H9 (cell line): ENCODE measurements at regions not wholly inside any gene's neighbourhood (a gene's known extent, or its start where the extent isn't known, plus 50 kb on each side); places are given as distances from the start of the nearest gene placed in this dataset.

Experiments
- DNase-seq: peaks from one replicate; pipeline ENCODE4 v3.0.0-alpha.2; 2017
- H2AFZ ChIP-seq: one replicate; pipeline ENCODE4 v1.6.1; 2013; ENCODE audit warnings: mild to moderate bottlenecking, low read length, control low read depth, moderate library complexity
- H2AK5ac ChIP-seq: 2 replicates; pipeline ENCODE4 v1.6.1; 2013; ENCODE audit warnings: low read length, control low read depth, mixed read lengths; ENCODE audit not compliant: insufficient read length
- H2BK120ac ChIP-seq: one replicate; pipeline ENCODE4 v1.6.1; 2013; ENCODE audit warnings: low read depth, mild to moderate bottlenecking, low read length, control low read depth, inconsistent platforms; ENCODE audit not compliant: poor library complexity, severe bottlenecking
- H2BK12ac ChIP-seq: 2 replicates; pipeline ENCODE4 v1.6.1; 2013; ENCODE audit warnings: low read length, control low read depth, mixed read lengths, low read depth; ENCODE audit not compliant: insufficient read length
- H2BK15ac ChIP-seq: 2 replicates; pipeline ENCODE4 v1.6.1; 2013; ENCODE audit warnings: low read depth, low read length, control low read depth
- H2BK20ac ChIP-seq: one replicate; pipeline ENCODE4 v1.6.1; 2013; ENCODE audit warnings: low read depth, mild to moderate bottlenecking, low read length, control low read depth, inconsistent platforms; ENCODE audit not compliant: poor library complexity, severe bottlenecking
- H2BK5ac ChIP-seq: 2 replicates; pipeline ENCODE4 v1.6.1; 2013; ENCODE audit warnings: low read length, control low read depth, mixed read lengths; ENCODE audit not compliant: insufficient read length
- H3K14ac ChIP-seq: 2 replicates; pipeline ENCODE4 v1.6.1; 2013; ENCODE audit warnings: low read length, control low read depth; ENCODE audit not compliant: insufficient read depth
- H3K18ac ChIP-seq: 2 replicates; pipeline ENCODE4 v1.6.1; 2013; ENCODE audit warnings: low read depth, mild to moderate bottlenecking, mixed read lengths, low read length, control low read depth; ENCODE audit not compliant: insufficient read length
- H3K23ac ChIP-seq: 2 replicates; pipeline ENCODE4 v1.6.1; 2013; ENCODE audit warnings: low read length, control low read depth, mixed read lengths, low read depth; ENCODE audit not compliant: insufficient read length
- H3K23me2 ChIP-seq: 2 replicates; pipeline ENCODE4 v1.6.1; 2013; ENCODE audit warnings: low read depth, mild to moderate bottlenecking, mixed read lengths, low read length, control low read depth; ENCODE audit not compliant: insufficient read length, poor library complexity, severe bottlenecking
- H3K27ac ChIP-seq: 2 replicates; pipeline ENCODE4 v1.5.1; 2013; ENCODE audit warnings: low read length, control low read depth, mixed read lengths, low read depth; ENCODE audit not compliant: insufficient read length
- H3K27me3 ChIP-seq: 2 replicates; pipeline ENCODE4 v1.6.1; 2013; ENCODE audit warnings: low read length, control low read depth, inconsistent platforms; ENCODE audit not compliant: insufficient read depth
- H3K4ac ChIP-seq: 2 replicates; pipeline ENCODE4 v1.6.1; 2013; ENCODE audit warnings: low read depth, mild to moderate bottlenecking, control low read depth, inconsistent platforms, low read length, moderate library complexity
- H3K4me1 ChIP-seq: 2 replicates; pipeline ENCODE4 v1.6.1; 2013; ENCODE audit warnings: low read length, control low read depth, inconsistent platforms; ENCODE audit not compliant: insufficient read depth
- H3K4me2 ChIP-seq: 2 replicates; pipeline ENCODE4 v1.6.1; 2013; ENCODE audit warnings: low read length, control low read depth, mixed read lengths; ENCODE audit not compliant: insufficient read length, insufficient read depth
- H3K56ac ChIP-seq: 2 replicates; pipeline ENCODE4 v1.6.1; 2013; ENCODE audit warnings: low read depth, mild to moderate bottlenecking, mixed read lengths, low read length, control low read depth; ENCODE audit not compliant: insufficient read length
- H3K79me1 ChIP-seq: 2 replicates; pipeline ENCODE4 v1.6.1; 2013; ENCODE audit warnings: low read depth, mild to moderate bottlenecking, moderate library complexity, low read length, control low read depth, inconsistent platforms; ENCODE audit not compliant: insufficient read depth, poor library complexity, severe bottlenecking
- H3K79me2 ChIP-seq: 2 replicates; pipeline ENCODE4 v1.6.1; 2013; ENCODE audit warnings: low read length, control low read depth, inconsistent platforms; ENCODE audit not compliant: insufficient read depth
- H3K9ac ChIP-seq: 2 replicates; pipeline ENCODE4 v1.6.1; 2013; ENCODE audit warnings: low read length, control low read depth, mixed read lengths; ENCODE audit not compliant: insufficient read length; ENCODE audit errors: extremely low read depth
- H3K9me3 ChIP-seq: one replicate; pipeline ENCODE4 v1.6.1; 2013; ENCODE audit warnings: low read depth, low read length, inconsistent platforms; ENCODE audit not compliant: control insufficient read depth
- H3T11ph ChIP-seq: one replicate; pipeline ENCODE4 v1.6.1; 2013; ENCODE audit warnings: mild to moderate bottlenecking, low read length, control low read depth, inconsistent platforms
- H4K20me1 ChIP-seq: one replicate; pipeline ENCODE4 v1.6.1; 2013; ENCODE audit not compliant: control insufficient read depth, insufficient read length, insufficient read depth
- H4K5ac ChIP-seq: 2 replicates; pipeline ENCODE4 v1.6.1; 2013; ENCODE audit warnings: low read depth, mild to moderate bottlenecking, mixed read lengths, low read length, control low read depth; ENCODE audit not compliant: insufficient read length
- H4K8ac ChIP-seq: replicated peaks from 2 replicates; pipeline ENCODE4 v1.6.1; 2013; ENCODE audit warnings: low read length, control low read depth, mixed read lengths, low read depth; ENCODE audit not compliant: insufficient read length
- H4K91ac ChIP-seq: 2 replicates; pipeline ENCODE4 v1.6.1; 2013; ENCODE audit warnings: low read depth, mild to moderate bottlenecking, moderate library complexity, mixed read lengths, low read length, control low read depth; ENCODE audit not compliant: insufficient read length
- H3K27ac Mint-ChIP-seq, 3 experiments: 2 replicates in 2 of 3; 3 replicates in 1 of 3; pipeline ENCODE4 v1.8.0; 2020 to 2021; ENCODE audit warnings: mixed read lengths in 3 of 3, mild to moderate bottlenecking in 1 of 3, moderate library complexity in 1 of 3
- H3K27me3 Mint-ChIP-seq: 2 replicates; pipeline ENCODE4 v1.8.0; 2021; ENCODE audit warnings: low read depth, mild to moderate bottlenecking, moderate library complexity, mixed read lengths
- H3K36me3 Mint-ChIP-seq, 3 experiments: 2 replicates in 2 of 3; 3 replicates in 1 of 3; pipeline ENCODE4 v1.8.0; 2020 to 2021; ENCODE audit warnings: low read depth in 3 of 3, mixed read lengths in 3 of 3; ENCODE audit not compliant: insufficient read depth in 1 of 3
- H3K4me1 Mint-ChIP-seq, 2 experiments: 2 replicates each; pipeline ENCODE4 v1.8.0; 2020; ENCODE audit warnings: mixed read lengths in 2 of 2
- H3K4me3 Mint-ChIP-seq, 2 experiments: 2 replicates in 1 of 2; 3 replicates in 1 of 2; pipeline ENCODE4 v1.8.0; 2020 to 2021; ENCODE audit warnings: mild to moderate bottlenecking in 2 of 2, mixed read lengths in 2 of 2, moderate library complexity in 1 of 2
- H3K9me3 Mint-ChIP-seq, 2 experiments: 2 replicates in 1 of 2; 3 replicates in 1 of 2; pipeline ENCODE4 v1.8.0; 2020; ENCODE audit warnings: mild to moderate bottlenecking in 2 of 2, mixed read lengths in 2 of 2, moderate library complexity in 1 of 2
- WGBS: extraction: QIAGEN DNeasy Blood & Tissue Kit; methylation state at CpG from one replicate; pipeline ENCODE4 v1.1.7; 2013; ENCODE audit warnings: missing lambda C conversion rate, low lambda C conversion rate, mixed read lengths; ENCODE audit not compliant: insufficient read length; ENCODE audit errors: extremely low coverage; 5-methylcytosine and 5-hydroxymethylcytosine counted together
- TF ChIP-seq, protein P1 (sequence below): fragments of 200-600 bp; sonication (generic); conservative IDR thresholded peaks from 3 replicates; pipeline ENCODE4 v1.8.0; 2021; ENCODE audit warnings: antibody characterized with exemption, mild to moderate bottlenecking

DNA sequence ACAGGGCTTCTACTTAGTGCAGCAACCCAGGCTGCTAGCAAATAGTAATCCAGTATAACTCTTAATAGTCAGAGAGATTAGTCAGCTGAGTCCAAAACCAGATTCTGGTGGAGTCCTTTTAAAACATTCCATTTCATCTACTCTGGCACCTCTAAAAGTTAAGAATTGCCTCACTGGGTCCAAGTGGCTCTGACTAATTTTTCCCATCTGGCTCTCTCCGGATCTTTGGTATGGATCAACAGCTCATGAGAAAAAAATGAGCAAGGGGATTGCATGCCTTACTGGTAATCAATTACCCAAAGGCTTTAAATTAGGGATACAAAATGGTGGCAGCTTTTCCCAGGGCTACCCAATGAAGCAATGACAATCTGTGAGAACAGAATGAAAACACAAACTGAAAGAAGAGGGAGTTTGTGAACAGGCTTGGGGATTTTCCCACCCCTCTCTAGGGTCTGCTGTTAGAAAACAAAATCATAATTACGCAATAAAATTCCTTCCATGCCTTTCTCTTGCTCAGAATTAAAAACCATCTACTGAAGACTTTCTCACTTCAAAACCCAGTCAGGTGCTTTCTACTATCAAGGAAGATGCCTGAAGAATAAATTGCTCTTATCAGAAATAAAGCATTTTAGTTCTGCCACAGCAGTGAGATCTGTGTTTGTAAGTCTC is 84.6 kb upstream of the PMFBP1 start:
- Histone ChIP-seq H3K23me2 (no peaks in the 10 kb centered on the region), H2BK120ac (no peak overlapping the region), H4K5ac (no peak overlapping the region), H3K4me2 (no peak overlapping the region), H3K23ac (no peak overlapping the region), H3K79me2 (no peaks in the 10 kb centered on the region), H3K9ac (no peak overlapping the region), H2BK5ac (no peak overlapping the region), H3K27ac (no peak overlapping the region), H3K27me3 (no peaks in the 10 kb centered on the region), H3K4me1 (no peaks in the 10 kb centered on the region; the same call in 1 of the 2 replicates), H3K18ac (no peak overlapping the region), H3K14ac (no peak overlapping the region), H4K8ac (no peak overlapping the region), H3K79me1 (no peaks in the 10 kb centered on the region), H2AK5ac (no peak overlapping the region), H3T11ph (no peak overlapping the region), H4K91ac (no peak overlapping the region), H3K9me3 (no peaks in the 10 kb centered on the region), H4K20me1 (no peaks in the 10 kb centered on the region), H2BK15ac (no peak overlapping the region), H2BK20ac (no peak overlapping the region), H2BK12ac (no peak overlapping the region), H2AFZ (no peak overlapping the region), H3K56ac (no peak overlapping the region), H3K4ac (no peak overlapping the region)
- Mint-ChIP-seq H3K36me3 (no peaks in the 10 kb centered on the region; a peak in 1 of 7 replicates), H3K9me3 (no peaks in the 10 kb centered on the region), H3K27ac (peak overlapping the region; percentile 5 to 75 (median 73); a peak in 4 of 7 replicates), H3K27me3 (no peaks in the 10 kb centered on the region), H3K4me1 (peaks cover 12 to 18% of the 10 kb centered on the region in 2 experiments), H3K4me3 (no peak overlapping the region)
- TF ChIP-seq, protein P1, sequence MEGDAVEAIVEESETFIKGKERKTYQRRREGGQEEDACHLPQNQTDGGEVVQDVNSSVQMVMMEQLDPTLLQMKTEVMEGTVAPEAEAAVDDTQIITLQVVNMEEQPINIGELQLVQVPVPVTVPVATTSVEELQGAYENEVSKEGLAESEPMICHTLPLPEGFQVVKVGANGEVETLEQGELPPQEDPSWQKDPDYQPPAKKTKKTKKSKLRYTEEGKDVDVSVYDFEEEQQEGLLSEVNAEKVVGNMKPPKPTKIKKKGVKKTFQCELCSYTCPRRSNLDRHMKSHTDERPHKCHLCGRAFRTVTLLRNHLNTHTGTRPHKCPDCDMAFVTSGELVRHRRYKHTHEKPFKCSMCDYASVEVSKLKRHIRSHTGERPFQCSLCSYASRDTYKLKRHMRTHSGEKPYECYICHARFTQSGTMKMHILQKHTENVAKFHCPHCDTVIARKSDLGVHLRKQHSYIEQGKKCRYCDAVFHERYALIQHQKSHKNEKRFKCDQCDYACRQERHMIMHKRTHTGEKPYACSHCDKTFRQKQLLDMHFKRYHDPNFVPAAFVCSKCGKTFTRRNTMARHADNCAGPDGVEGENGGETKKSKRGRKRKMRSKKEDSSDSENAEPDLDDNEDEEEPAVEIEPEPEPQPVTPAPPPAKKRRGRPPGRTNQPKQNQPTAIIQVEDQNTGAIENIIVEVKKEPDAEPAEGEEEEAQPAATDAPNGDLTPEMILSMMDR, result no peak
- no CpG with 5 or more reads among the region's 2 CpGs for WGBS
- no peak for DNase-seq
